ENCODE measurements at regions not wholly inside any gene's neighbourhood (a gene's known extent, or its start where the extent isn't known, plus 50 kb on each side); places are given as distances from the start of the nearest gene placed in this dataset.
"Not testable (repeated sequence)": the region's sequence is repeated elsewhere in the genome, so short reads cannot be mapped to it uniquely, and the experiment has no call there.

DNA sequence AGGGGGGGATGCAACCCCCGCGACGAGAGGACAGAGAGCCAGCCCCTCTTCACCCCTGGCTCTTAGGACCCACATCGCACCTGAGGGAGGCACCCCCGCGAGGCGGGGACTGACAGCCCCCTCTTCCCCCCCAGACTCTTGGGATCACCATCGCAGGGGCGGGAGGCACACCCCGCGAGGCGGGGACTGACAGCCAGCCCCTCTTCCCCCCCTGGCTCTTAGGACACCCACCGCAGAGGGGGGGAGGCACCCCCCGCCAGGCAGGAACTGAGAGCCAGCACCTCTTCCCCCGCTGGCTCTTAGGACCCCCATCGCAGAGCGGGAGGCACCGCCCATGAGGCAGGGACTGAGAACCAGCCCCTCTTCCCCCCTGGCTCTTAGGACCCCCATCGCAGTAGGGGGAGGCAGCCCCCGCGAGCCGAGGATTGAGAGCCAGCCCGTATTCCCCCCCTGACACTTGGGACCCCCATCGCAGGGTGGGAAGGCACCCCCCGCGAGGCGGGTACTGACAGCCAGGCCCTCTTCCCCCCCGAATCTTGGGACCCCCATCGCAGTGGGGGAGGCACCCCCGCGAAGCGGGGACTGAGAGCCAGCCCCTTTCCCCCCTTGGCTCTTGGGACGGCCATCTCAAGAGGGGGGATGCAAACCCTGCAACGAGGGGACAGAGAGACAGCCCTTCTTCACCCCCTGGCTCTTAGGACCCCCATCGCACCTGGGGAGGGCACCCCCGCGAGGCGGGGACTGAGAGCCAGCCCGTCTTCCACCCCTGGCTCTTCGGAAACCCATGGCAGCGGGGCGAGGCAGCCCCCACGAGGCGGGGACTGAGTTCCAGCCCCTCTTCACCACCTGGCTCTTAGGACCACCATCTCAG is 2425.1 kb upstream of the PCDH20 start:
- no peaks in the 10 kb centered on the region for H3K36me3 Mint-ChIP-seq
- DNase-seq (ENCODE audit: low spot score) (no peak), ATAC-seq (no peak)
- peaks cover 3% of the 10 kb centered on the region; the same call in 1 of the 2 replicates for H3K9me3 Mint-ChIP-seq
- no peaks in the 10 kb centered on the region for H3K4me1 Mint-ChIP-seq
- POLR2A ChIA-PET = no interaction called here
- TF ChIP-seq NFE2L1 (CRISPR knock-in tag; IDR thresholded peaks at IDR 0.05) = no peak
- TF ChIP-seq, protein P1, sequence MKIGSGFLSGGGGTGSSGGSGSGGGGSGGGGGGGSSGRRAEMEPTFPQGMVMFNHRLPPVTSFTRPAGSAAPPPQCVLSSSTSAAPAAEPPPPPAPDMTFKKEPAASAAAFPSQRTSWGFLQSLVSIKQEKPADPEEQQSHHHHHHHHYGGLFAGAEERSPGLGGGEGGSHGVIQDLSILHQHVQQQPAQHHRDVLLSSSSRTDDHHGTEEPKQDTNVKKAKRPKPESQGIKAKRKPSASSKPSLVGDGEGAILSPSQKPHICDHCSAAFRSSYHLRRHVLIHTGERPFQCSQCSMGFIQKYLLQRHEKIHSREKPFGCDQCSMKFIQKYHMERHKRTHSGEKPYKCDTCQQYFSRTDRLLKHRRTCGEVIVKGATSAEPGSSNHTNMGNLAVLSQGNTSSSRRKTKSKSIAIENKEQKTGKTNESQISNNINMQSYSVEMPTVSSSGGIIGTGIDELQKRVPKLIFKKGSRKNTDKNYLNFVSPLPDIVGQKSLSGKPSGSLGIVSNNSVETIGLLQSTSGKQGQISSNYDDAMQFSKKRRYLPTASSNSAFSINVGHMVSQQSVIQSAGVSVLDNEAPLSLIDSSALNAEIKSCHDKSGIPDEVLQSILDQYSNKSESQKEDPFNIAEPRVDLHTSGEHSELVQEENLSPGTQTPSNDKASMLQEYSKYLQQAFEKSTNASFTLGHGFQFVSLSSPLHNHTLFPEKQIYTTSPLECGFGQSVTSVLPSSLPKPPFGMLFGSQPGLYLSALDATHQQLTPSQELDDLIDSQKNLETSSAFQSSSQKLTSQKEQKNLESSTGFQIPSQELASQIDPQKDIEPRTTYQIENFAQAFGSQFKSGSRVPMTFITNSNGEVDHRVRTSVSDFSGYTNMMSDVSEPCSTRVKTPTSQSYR (CRISPR knock-in tag; IDR thresholded peaks at IDR 0.05) = no peak
- TF ChIP-seq, protein P2, sequence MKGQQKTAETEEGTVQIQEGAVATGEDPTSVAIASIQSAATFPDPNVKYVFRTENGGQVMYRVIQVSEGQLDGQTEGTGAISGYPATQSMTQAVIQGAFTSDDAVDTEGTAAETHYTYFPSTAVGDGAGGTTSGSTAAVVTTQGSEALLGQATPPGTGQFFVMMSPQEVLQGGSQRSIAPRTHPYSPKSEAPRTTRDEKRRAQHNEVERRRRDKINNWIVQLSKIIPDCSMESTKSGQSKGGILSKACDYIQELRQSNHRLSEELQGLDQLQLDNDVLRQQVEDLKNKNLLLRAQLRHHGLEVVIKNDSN (CRISPR knock-in tag; IDR thresholded peaks at IDR 0.05) = no peak
- CTCF ChIA-PET = no interaction called here
- H3K27ac Mint-ChIP-seq = no peak overlapping the region
- H3K4me3 Mint-ChIP-seq = no peak overlapping the region
- no peaks in the 10 kb centered on the region for H3K27me3 Mint-ChIP-seq (ENCODE audit: low read depth)

DNA sequence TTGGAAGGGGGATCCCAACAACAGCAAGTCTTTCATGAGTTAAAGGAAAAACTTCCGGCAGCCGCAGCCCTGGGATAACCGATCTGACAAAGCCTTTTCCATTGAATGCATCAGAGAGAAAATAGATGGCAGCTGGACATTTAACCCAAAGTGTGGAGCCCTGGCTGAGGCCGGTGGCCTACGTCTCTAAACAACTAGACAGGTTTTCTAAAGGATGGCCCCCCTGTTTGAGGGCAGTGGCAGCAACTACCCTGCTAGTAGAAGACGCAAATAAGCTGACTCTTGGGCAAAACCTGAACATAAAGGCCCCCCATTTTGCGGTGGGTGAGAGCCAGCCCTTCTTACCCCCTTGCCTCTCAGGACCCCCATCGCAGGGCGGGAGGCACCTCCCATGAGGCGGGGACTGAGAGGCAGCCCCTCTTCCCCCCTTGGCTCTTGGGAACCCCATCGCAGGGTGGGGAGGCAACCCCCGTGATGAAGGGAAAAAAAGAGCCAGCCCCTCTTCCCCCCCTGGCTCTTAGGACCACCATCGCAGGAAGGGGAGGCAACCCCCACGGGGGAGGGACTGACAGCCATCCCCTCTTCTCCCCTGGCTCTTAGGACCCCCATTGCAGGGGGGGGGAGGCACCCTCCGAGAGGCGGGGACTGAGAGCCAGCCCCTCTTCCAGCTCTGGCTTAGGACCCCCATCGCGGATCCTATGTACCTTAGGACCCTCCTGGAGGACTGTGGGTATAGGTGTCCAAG is 2422.9 kb upstream of the PCDH20 start:
- H3K27ac Mint-ChIP-seq = no peak overlapping the region
- ChIA-PET CTCF (no interaction called here), POLR2A (no interaction called here)
- no peaks in the 10 kb centered on the region for H3K9me3 Mint-ChIP-seq
- no peaks in the 10 kb centered on the region for H3K27me3 Mint-ChIP-seq (ENCODE audit: low read depth)
- TF ChIP-seq ZNF121 (CRISPR knock-in tag; IDR thresholded peaks at IDR 0.05) (no peak), TEAD1 (CRISPR knock-in tag; IDR thresholded peaks at IDR 0.05) (no peak), GRHL2 (CRISPR knock-in tag; IDR thresholded peaks at IDR 0.05; ENCODE audit: insufficient replicate concordance, severe bottlenecking) (no peak), ZNF138 (CRISPR knock-in tag; conservative IDR thresholded peaks at IDR 0.05) (no peak), ELF4 (CRISPR knock-in tag; IDR thresholded peaks at IDR 0.05; ENCODE audit: low read depth) (no peak), ATF1 (CRISPR knock-in tag; IDR thresholded peaks at IDR 0.05) (no peak), SOX15 (CRISPR knock-in tag; IDR thresholded peaks at IDR 0.05) (no peak), ZNF263 (CRISPR knock-in tag; IDR thresholded peaks at IDR 0.05; ENCODE audit: low read depth) (no peak), IRF2 (CRISPR knock-in tag; IDR thresholded peaks at IDR 0.05; ENCODE audit: borderline replicate concordance, low read depth) (no peak), ZNF416 (CRISPR knock-in tag; IDR thresholded peaks at IDR 0.05) (no peak), SP1 (CRISPR knock-in tag; conservative IDR thresholded peaks at IDR 0.05) (no peak)
- TF ChIP-seq, protein P3, sequence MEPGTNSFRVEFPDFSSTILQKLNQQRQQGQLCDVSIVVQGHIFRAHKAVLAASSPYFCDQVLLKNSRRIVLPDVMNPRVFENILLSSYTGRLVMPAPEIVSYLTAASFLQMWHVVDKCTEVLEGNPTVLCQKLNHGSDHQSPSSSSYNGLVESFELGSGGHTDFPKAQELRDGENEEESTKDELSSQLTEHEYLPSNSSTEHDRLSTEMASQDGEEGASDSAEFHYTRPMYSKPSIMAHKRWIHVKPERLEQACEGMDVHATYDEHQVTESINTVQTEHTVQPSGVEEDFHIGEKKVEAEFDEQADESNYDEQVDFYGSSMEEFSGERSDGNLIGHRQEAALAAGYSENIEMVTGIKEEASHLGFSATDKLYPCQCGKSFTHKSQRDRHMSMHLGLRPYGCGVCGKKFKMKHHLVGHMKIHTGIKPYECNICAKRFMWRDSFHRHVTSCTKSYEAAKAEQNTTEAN (CRISPR knock-in tag; IDR thresholded peaks at IDR 0.05) = no peak
- TF ChIP-seq, protein P4, sequence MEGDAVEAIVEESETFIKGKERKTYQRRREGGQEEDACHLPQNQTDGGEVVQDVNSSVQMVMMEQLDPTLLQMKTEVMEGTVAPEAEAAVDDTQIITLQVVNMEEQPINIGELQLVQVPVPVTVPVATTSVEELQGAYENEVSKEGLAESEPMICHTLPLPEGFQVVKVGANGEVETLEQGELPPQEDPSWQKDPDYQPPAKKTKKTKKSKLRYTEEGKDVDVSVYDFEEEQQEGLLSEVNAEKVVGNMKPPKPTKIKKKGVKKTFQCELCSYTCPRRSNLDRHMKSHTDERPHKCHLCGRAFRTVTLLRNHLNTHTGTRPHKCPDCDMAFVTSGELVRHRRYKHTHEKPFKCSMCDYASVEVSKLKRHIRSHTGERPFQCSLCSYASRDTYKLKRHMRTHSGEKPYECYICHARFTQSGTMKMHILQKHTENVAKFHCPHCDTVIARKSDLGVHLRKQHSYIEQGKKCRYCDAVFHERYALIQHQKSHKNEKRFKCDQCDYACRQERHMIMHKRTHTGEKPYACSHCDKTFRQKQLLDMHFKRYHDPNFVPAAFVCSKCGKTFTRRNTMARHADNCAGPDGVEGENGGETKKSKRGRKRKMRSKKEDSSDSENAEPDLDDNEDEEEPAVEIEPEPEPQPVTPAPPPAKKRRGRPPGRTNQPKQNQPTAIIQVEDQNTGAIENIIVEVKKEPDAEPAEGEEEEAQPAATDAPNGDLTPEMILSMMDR (IDR thresholded peaks at IDR 0.05) = no peak
- ATAC-seq = no peak
- DNase-seq (ENCODE audit: low spot score) = no peak
- H3K4me1 Mint-ChIP-seq = no peaks in the 10 kb centered on the region
- no peaks in the 10 kb centered on the region for H3K36me3 Mint-ChIP-seq
- H3K4me3 Mint-ChIP-seq = no peak overlapping the region

DNA sequence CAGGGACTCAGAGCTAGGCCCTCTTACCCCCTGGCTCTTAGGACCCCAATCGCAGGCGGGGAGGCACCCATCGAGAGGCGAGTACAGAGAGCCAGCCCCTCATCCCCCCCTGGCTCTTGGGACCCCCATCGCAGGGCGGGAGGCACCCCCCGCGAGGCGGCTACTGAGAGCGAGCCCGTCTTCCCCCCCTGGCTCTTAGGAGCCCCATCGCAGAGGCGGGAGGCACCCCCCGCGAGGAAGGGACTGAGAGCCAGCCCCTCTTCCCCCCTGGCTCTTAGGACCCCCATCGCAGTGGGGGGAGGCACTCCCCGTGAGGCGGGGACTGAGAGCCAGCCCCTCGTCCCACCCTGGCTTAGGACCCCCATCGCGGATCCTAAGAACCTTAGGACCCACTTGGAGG is 2422.1 kb upstream of the PCDH20 start:
- H3K27ac Mint-ChIP-seq; POLR2A ChIA-PET; ATAC-seq; CTCF ChIA-PET; DNase-seq (ENCODE audit: low spot score); H3K36me3 Mint-ChIP-seq; H3K27me3 Mint-ChIP-seq (ENCODE audit: low read depth); H3K9me3 Mint-ChIP-seq; H3K4me1 Mint-ChIP-seq; H3K4me3 Mint-ChIP-seq: not testable (repeated sequence)

DNA sequence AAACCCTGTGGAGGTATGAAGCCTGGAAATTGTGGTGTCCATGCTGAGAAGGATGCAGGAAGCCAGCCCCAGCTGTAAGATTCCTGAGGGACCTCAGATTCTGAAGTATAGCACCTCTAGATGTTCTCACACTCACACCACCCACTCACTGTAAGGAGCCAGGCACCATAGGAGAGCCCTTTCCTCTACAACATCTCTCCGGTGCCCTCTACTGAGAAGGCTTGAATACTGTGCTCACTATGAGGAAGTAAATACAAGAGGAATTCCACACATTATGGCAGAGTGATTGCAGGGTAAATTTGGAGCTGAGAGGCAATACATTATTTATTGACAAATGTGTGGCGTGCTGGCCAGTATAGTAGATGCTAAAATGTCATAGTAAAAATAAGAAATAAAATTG is 2414.0 kb upstream of the PCDH20 start:
- H3K36me3 Mint-ChIP-seq; POLR2A ChIA-PET; H3K9me3 Mint-ChIP-seq; DNase-seq (ENCODE audit: low spot score); H3K4me3 Mint-ChIP-seq; H3K27me3 Mint-ChIP-seq (ENCODE audit: low read depth); H3K4me1 Mint-ChIP-seq; CTCF ChIA-PET; H3K27ac Mint-ChIP-seq: not testable (repeated sequence)
- ATAC-seq = peak; percentile 100

DNA sequence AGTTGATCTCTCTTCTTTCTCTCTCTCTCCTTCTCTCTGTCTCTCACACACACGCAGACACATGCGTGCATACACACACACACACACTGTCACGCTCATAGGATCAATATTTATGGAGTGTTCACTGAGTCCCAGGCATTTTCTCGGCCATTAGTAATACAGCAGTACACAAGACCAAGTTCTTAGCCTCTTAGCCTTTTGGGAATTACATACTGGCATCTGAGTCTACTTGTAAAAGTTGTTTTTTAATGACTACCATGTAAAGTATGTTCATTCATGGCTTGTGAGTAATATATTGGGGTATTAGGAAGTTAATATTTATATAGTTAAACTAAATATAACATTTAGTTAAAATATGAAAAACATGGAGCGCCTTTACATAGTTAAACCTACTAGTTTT is 2406.1 kb upstream of the PCDH20 start:
- CTCF ChIA-PET; H3K27me3 Mint-ChIP-seq (ENCODE audit: low read depth); DNase-seq (ENCODE audit: low spot score); H3K4me3 Mint-ChIP-seq; ATAC-seq; H3K4me1 Mint-ChIP-seq; H3K36me3 Mint-ChIP-seq; H3K27ac Mint-ChIP-seq; POLR2A ChIA-PET; H3K9me3 Mint-ChIP-seq: not testable (repeated sequence)

DNA sequence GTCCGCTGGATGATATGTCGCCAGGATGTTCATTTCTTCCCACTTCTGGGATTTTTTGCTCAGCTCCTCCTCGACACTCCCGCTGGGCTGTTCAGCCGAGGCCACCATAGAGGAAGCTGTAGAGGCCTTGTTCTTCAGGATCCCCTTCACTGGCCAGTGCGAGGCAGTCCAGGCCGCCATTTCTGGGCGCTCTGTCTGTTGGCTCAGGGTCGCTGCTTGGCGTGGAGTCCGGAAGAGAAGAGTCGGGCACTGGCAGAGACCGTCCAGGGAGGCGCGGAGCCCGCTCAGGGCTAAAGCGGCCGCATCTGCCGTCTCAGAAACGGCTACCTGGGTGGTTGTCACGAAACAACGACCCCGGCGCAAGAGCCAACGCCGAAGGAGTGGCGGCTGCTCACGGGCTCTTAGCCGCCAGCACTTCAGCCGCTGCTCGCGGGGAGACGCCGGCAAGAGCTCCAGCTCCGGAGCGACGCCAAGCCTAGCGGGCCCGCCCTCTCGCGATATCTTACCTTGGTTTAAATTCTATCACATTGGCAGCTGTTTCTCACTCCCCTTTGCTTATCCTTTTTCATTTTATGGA is 2395.9 kb upstream of the PCDH20 start:
- H3K36me3 Mint-ChIP-seq; CTCF ChIA-PET; H3K4me1 Mint-ChIP-seq; POLR2A ChIA-PET; H3K27me3 Mint-ChIP-seq (ENCODE audit: low read depth); H3K9me3 Mint-ChIP-seq; H3K4me3 Mint-ChIP-seq; DNase-seq (ENCODE audit: low spot score); ATAC-seq; H3K27ac Mint-ChIP-seq: not testable (repeated sequence)
